GM18511 (cell line): ENCODE measurements at regions not wholly inside any gene's neighbourhood (a gene's known extent, or its start where the extent isn't known, plus 50 kb on each side); places are given as distances from the start of the nearest gene placed in this dataset.
"Not testable (repeated sequence)": the region's sequence is repeated elsewhere in the genome, so short reads cannot be mapped to it uniquely, and the experiment has no call there.

Experiments
- ATAC-seq: cut with Tn5 transposase; IDR thresholded peaks from one replicate; pipeline ENCODE4 v1.9.1; 2021; ENCODE audit warnings: mild to moderate bottlenecking, moderate library complexity; ENCODE audit not compliant: unreplicated experiment

- ATAC-seq, result no peak
These were observed 975.6 kb downstream of the NCAM2 start for GRCh38 chr21:21973806-21974205.

DNA sequence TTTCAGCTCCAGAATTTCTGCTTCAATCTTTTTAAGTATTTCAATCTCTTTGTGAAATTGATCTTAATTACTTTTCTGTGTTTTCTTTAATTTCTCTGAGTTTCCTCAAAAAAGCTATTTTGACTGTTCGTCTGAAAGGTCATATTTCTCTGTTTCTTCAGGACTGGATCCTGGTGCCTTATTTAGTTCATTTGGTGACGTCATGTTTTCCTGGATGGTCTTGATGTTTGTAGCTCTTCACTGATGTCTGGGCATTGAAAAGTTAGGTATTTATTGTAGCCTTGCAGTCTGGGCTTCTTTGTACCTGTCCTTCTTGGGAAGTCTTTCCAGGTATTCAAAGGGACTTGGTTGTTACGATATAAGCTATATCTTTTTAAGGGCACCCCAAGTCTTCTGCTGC lies 998.7 kb downstream of the NCAM2 start:
- no peak for ATAC-seq

DNA sequence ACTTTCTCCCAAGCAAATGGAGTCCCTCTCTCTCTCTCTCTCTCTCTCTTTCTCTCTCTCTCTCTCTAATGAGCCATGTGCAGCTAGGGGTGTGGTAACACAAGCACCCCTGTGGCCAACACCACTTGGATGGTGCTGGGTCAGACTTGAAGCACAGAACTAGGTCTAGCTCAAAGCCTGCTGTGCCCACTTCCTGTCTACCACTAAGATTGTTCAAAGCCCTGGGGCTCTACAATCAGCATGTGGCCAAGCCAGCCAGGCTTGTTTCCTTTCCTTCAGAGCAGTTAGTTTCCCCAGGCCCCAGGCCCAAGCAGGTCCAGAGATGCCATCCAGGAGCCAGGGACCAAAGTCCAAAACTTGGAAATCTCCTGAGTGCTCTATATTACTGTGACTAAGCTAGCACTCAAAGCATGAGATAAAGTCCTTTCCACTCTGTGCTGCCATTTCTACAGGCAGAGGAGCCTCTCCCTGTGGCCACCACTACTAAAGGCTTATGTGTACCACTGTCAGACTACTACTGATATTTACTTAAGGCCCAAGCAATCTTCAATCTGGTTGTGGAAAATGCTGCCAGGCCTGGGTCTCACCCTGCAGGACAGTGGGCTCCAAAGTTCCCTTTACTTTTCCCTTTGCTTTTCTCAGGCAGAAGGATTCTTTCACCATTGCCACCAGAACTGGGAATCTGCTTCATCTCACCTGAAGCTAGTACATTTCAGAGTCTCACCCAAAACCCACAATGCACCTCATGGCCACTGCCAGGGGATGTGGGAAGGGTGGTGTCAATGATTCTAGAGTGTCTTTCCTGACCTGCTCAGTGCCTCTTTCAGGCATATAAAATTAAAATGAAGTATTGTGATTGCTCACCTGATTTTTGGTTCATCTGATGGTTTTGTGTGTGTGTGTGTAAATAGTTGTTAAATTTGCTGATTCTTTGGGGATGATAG lies 999.5 kb downstream of the NCAM2 start:
- ATAC-seq, result no peak

GRCh38 chr21:22019766-22020165 lies 1021.6 kb downstream of the NCAM2 start:
- ATAC-seq, result no peak

DNA sequence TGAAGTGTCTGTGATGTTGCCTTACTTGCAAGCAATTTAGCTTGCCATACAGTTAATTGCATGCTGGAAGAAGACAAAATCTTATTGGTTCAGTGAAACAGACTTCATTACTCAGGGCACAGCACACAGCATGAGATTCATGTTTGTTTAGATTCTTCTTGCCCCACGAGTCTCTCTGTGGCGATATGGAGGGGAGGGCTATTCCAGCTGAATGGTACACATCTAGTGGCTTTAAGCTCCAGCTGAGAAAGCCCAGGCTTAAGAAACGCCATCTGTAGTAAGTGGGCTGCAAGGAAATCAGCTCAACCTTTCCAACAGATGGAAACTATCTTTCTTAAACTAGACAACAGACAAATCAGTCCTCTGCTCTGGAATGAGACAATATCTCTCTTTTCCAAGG lies 1022.0 kb downstream of the NCAM2 start:
- ATAC-seq, result no peak

DNA sequence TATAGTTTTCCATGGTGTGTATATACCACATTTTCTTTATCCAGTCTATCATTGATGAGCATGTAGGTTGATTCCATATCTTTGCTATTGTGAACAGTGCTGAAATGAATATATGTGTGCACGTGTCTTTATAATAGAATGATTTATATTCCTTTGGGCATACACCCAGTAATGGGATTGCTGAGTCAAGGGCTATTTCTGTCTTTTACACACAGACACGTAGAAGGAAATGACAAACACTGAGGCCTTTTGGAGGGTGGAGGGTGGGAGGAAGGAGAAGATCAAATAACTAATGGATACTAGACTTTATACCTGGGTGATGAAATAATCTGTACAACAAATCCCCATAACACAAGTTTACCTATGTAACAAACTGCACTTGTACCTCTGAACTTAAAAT lies 1025.7 kb downstream of the NCAM2 start:
- not testable (repeated sequence) for ATAC-seq

DNA sequence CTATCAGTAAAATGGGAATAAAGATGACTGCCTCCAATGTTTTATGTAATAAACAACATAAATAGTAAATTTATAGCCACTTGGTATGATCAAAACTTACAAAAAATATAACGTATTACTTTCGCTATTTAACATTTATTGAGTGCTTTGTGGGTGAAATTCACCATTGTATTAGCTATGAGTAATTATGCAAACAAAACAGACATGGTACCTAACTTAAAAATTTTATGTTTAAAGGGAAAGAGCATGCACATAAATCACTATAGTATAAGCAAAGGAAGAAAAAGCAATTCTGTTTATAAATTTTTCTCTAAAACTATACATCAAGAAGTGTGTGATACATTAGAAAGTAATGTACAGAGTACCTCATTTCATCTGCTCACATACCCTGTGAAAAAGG lies 1046.2 kb downstream of the NCAM2 start:
- no peak for ATAC-seq

DNA sequence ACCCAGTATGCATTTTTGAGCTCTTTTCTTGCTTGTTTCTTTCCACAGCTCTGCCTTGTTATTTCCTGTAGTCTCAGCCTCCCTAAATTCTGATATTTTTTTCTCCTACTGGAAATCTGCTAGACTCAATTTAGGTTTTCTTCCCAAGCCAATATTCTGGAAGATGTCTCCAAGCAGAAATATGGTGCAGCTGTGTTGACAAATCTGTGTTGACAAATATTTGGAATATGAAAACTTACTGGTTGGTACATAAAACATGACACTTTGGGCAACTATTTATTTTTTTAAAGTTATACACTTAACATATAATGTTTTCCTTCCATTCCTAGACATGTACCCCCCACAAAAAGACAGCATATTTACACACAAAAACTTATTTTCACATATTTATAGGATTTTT lies 1048.4 kb downstream of the NCAM2 start:
- no peak for ATAC-seq

GRCh38 chr21:22056904-22057303 lies 1058.7 kb downstream of the NCAM2 start:
- no peak for ATAC-seq

- no peak for ATAC-seq
These were observed 1064.4 kb downstream of the NCAM2 start for GRCh38 chr21:22062472-22063139.

- no peak for ATAC-seq
These were observed 1064.9 kb downstream of the NCAM2 start for GRCh38 chr21:22063140-22063539.

DNA sequence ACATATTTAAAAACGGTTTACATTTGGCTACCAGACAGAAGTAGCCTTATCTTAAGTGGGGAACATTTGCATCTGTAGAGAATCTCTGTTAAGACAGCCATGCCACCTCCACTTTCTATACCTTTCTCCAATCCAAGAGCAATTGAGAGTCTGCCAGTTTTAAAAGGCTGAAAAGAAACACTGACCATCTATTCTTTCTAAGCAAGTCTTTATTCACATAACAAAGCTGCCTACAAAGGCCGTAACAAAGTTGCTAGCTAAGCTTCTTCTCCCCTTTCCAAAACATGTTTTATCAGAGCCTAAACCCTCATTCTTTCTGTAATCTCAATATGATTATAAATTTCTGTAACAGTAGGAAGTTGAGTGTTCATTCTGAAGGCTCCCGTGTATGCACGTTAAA lies 1078.3 kb downstream of the NCAM2 start:
- ATAC-seq, result no peak

- no peak for ATAC-seq
These were observed 1085.7 kb downstream of the NCAM2 start for GRCh38 chr21:22083899-22084298.

DNA sequence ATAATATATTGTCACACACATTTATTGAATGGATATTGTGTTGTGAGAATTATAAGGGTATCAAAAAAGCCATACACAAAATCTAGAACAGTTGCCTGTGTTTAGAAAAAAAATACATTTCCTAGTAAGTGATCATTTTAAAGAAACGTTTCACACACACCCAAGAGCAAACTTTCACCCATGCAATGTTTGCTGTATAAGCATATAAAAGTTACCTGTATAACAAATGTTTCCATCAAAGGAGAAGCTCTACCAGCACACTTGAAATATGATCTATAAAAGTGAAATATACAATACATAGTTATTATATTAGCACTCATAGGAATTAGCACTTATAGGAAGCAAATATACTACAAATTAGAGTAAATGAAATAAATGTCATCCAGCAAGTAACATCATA lies 1098.1 kb downstream of the NCAM2 start:
- no peak for ATAC-seq

DNA sequence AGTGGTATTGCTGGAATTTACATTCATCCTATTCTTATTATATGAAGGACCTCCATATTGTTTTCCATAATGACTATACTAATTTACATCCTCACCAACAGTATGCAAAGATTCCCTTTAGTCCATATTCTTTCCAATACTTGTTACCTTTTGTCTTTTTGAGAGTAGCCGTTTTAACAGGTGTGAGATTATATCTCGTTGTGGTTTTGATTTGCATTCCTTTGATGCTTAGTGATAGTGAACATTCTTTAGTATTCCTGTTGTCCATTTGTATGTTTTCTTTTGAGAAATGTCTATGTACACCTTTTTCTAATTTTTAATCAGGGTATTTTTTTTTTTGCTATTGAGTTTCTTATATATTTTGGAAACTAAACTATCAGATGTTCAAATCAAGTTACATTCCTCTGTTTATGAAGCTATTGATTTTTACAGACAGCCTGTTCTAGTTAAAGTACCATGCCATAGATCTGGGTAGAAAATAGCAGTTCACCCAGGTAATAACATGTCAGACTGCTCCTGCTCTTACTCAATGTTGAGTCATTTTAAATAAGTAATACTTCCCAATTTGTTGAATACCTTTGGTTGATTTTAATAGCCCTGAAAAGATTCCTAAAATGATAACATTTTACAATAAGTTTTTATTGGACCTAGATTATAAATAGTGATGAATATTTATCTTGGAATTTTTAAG lies 1108.7 kb downstream of the NCAM2 start:
- ATAC-seq, result no peak

DNA sequence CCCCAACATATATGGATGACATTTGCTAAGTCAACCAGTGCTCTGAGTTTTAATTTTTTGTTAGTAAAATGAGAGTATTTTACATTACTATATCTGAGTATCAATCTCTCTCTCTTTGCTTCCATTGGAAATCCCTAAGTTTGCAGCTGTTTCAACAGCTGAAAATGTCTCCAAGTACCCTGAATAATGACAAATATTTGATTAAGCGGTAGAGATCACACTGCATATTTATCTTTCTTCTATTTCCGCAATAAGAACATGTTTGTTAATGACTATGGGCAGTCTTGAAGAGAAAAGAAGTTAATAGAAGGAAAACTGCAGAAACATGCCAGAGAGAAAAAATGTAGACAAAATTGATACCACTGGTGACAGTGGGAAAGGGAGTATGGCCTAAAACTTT lies 1117.5 kb downstream of the NCAM2 start:
- ATAC-seq, result no peak

GRCh38 chr21:22120616-22121266 lies 1122.5 kb downstream of the NCAM2 start:
- no peak for ATAC-seq

GRCh38 chr21:22125581-22125980 lies 1127.4 kb downstream of the NCAM2 start:
- no peak for ATAC-seq

DNA sequence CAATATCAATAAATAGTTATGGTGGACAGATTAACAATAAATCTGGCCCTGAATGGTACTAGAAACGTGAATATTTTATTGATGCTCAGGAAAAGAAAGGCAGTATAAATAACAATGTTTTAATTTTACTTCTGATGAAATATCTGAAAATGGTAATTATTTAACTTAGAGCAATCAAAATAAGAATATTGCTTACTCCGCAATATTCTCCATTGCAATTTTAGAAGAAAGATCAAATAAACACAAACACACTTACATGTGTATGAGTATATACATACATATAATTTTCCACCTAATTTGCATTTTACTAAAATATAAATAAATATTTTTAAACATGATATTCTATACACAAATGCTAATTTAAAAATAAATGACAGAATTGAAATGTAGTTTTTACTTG lies 1130.5 kb downstream of the NCAM2 start:
- no peak for ATAC-seq

- ATAC-seq, result no peak
These were observed 1134.3 kb downstream of the NCAM2 start for GRCh38 chr21:22132358-22133071.

- ATAC-seq, result no peak
These were observed 1138.5 kb downstream of the NCAM2 start for GRCh38 chr21:22136740-22137139.
